Epidermal melanocyte (primary cell): ENCODE measurements at regions not wholly inside any gene's neighbourhood (a gene's known extent, or its start where the extent isn't known, plus 50 kb on each side); places are given as distances from the start of the nearest gene placed in this dataset.
A peak's percentile ranks its signal among the peaks of the same experiment; 100 is the strongest.
"Not testable (repeated sequence)": the region's sequence is repeated elsewhere in the genome, so short reads cannot be mapped to it uniquely, and the experiment has no call there.

Experiments
- DNase-seq: peaks from one replicate; pipeline ENCODE4 v3.0.0; 2011; ENCODE audit warnings: low spot score; ENCODE audit not compliant: insufficient read length

DNA sequence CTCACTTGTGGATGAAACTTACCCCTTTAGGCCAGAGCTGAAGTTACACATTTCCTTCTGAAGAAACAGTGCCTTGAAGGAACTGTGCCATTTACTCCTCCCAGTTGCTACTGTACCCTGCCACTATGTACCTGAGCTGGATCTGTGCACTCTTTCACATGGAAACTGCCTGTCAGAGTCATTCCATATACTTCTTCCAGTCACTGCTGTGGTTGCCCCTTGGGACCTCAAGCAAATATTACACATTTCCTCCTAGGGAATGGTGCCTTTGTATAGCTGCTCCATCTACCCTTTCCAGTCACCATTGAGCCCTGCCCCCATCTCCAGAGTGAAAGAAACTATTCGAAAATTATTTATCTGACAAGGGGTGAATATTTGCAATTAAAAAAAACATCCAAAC is 1328.3 kb downstream of the TECRL start:
- no peak for DNase-seq

DNA sequence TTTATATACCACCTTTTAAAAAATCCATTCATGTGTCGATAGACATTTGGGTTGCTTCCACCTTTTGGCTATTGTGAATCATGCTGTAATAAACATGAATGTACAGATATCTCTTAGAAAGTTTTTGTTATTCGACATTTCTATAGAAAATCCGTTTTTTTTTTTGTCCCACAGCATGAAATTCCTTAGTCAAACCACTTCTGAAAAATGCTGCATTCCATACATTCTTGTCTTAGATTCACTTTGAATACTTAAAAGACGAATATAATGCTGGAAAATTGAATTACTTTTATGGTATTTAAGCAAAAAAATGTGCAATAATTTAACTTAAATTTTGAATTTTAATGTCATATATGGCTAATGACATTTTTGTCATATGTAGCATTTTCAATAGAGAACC is 1345.5 kb downstream of the TECRL start:
- no peak for DNase-seq

- not testable (repeated sequence) for DNase-seq
Observed at GRCh38 chr4:63062891-63063290, 1346.4 kb downstream of the TECRL start.

DNA sequence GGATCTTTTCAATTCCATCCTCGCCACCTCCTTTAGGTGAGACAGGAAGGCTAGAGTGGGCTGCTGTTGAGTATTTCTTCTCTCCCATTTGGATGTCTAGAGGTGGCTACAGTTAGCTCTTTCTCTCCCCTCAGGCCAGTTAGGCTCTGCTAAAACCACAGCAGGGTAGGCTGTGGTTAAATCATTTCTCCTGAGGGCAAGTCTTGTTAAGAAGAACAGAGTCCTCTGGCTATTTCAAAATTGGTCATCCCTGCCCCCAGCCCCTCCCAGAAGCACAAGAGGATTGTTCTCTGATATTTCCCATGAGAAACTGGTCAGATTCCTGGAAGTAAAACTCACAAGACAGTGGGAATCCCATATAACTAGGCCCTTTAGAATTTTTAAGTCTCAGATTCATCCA is 1359.5 kb downstream of the TECRL start:
- DNase-seq, result peak; percentile 50

GRCh38 chr4:63049278-63049677 is 1360.0 kb downstream of the TECRL start:
- no peak for DNase-seq

- DNase-seq, result peak; percentile 20
Observed at GRCh38 chr4:63036159-63036866, 1372.9 kb downstream of the TECRL start.

- no peak for DNase-seq
Observed at GRCh38 chr4:63029380-63029779, 1379.9 kb downstream of the TECRL start.

DNA sequence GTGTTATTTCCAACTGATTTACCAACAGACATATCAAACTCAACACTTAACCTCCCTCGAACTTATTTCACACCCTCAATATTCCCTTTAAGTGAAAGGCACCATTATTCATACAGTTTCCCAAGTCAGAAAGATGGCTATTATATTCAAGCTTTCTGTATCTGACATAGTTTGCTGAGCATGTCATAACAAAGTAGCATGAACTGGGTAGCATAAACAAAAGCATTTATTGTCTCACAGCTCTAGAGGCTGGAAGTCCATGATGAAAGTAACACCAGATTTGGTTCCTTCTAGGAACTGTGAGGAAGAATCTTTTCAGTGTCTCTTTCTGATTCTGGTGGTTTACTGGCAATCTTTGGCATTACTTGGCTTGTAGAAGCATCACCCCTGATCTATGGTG is 1388.6 kb downstream of the TECRL start:
- peak; percentile 12 for DNase-seq

DNA sequence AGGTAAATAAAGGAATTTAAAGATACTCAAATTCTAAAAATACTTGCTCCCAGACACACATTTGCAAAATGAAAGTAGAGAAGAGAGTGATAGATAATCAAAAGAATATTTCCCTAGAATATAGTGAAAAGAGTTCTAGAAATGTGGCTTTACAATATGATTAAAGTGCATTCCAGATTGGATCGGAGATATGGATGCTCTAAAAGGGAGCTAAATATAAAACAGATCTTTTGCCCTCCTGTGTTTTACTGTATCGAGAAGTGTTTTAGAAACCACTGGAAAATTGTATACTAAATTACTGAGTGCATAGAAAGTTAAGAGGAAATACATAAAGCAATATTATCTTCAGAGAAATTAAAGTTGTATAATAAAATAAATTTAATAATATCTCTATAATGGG is 1392.0 kb downstream of the TECRL start:
- no peak for DNase-seq

- no peak for DNase-seq
Observed at GRCh38 chr4:62970846-62971245, 1438.4 kb downstream of the TECRL start.

DNA sequence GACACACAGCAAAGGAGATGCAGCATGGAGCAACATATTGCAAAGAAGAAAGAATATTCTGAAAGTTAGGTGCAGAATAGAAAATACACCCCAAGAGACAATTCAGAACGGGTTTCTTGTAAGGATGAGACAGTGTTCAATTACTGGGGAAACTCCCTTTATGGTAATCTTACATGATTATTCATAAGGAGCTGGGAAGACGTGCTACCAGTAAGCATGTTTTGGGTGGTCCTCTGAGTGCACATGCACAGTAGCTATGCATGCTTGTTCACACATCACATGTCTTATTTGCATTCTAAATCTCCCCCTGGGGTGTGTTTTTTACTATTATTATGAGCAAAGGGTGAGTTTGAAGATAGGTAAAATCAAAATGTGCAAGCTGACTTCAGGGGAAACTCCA is 1448.8 kb downstream of the TECRL start:
- no peak for DNase-seq

DNA sequence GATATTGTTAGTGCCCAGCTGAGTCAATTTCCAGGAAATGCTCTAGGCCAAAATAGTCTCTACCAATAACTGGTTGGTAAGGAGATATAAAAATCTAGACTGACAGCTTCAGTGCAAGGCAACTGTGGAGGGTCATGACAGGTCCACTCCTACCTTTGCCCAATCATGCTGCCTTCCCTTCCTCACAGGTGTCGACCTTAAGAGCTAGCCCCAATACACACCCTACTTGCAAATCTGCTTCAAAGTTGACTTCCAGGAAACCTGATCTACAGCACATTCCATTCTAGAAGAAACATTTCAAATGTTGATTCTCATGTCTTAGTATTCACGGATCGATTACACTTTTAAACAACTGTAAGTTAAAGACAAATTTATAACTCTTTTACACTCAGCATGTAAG is 1455.5 kb downstream of the TECRL start:
- no peak for DNase-seq

GRCh38 chr4:62952366-62952765 is 1456.9 kb downstream of the TECRL start:
- no peak for DNase-seq

GRCh38 chr4:62948108-62948507 is 1461.1 kb downstream of the TECRL start:
- no peak for DNase-seq

GRCh38 chr4:62940229-62940628 is 1469.0 kb downstream of the TECRL start:
- DNase-seq, result no peak

- DNase-seq, result no peak
Observed at GRCh38 chr4:62930884-62931283, 1478.4 kb downstream of the TECRL start.

- DNase-seq, result no peak
Observed at GRCh38 chr4:62928483-62928882, 1480.8 kb downstream of the TECRL start.

- DNase-seq, result no peak
Observed at GRCh38 chr4:62927574-62927973, 1481.7 kb downstream of the TECRL start.

GRCh38 chr4:62923783-62924182 is 1485.5 kb downstream of the TECRL start:
- no peak for DNase-seq

DNA sequence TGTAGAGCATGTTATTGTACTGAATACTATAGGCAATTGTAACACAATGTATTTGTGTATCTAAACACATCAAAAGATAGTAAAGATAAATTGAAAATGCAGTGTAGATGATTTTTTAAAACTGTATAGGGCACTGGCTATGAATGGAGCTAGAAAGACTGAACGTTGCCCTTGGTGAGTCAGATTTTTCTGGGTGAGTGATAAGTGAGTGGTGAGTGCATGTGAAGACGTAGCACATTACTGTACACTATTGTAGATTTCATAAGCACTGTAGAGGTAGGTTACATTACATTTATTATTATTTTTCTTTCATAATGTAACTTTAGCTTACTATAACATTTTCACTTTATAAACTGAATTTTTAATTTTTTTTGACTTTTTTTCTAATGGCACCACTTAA is 1491.6 kb downstream of the TECRL start:
- no peak for DNase-seq

DNA sequence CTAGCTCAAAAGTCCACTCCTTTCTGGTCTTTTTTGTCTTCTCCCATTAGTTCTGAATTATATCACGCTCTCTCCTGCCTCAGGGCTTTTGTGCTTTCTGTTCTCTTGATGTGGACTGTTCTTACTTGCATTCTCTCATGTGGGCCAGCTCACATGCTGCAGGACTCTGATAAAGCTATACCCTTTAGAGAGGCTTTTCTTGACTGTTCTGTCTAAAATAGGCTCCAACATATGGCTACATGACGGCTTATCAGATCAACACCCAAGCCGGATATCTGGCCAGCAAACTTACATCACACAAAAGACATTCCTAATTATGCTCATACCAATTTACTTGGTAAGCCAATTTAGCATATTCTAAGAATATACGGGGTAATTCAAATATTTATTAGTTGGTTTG is 1494.5 kb downstream of the TECRL start:
- no peak for DNase-seq

DNA sequence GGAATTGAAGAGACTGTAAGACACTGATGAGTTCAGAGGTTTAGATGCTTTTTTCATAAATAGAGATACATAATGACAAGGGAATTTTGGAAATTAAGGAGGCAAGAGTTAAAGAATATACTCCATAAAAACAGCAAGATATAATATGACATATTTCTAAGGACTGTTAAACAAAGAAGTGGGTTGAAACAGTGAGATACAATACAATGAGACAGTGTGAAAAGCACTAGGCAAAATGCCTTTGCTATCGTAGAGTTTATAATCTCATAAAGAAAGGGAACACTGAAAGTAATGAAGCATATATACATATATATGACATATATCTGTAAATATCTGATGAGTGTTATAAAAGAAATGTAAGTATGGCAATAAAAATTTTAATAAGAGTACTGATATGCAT is 1496.2 kb downstream of the TECRL start:
- DNase-seq, result no peak

- DNase-seq, result no peak
Observed at GRCh38 chr4:62912531-62912930, 1496.7 kb downstream of the TECRL start.

- no peak for DNase-seq
Observed at GRCh38 chr4:62909238-62909637, 1500.0 kb downstream of the TECRL start.
